H9 (cell line): ENCODE measurements at regions not wholly inside any gene's neighbourhood (a gene's known extent, or its start where the extent isn't known, plus 50 kb on each side); places are given as distances from the start of the nearest gene placed in this dataset.
A peak's percentile ranks its signal among the peaks of the same experiment; 100 is the strongest.
"Not testable (repeated sequence)": the region's sequence is repeated elsewhere in the genome, so short reads cannot be mapped to it uniquely, and the experiment has no call there.

Experiments
- DNase-seq: peaks from one replicate; pipeline ENCODE4 v3.0.0-alpha.2; 2017
- H2AFZ ChIP-seq: one replicate; pipeline ENCODE4 v1.6.1; 2013; ENCODE audit warnings: mild to moderate bottlenecking, low read length, control low read depth, moderate library complexity
- H2AK5ac ChIP-seq: 2 replicates; pipeline ENCODE4 v1.6.1; 2013; ENCODE audit warnings: low read length, control low read depth, mixed read lengths; ENCODE audit not compliant: insufficient read length
- H2BK120ac ChIP-seq: one replicate; pipeline ENCODE4 v1.6.1; 2013; ENCODE audit warnings: low read depth, mild to moderate bottlenecking, low read length, control low read depth, inconsistent platforms; ENCODE audit not compliant: poor library complexity, severe bottlenecking
- H2BK12ac ChIP-seq: 2 replicates; pipeline ENCODE4 v1.6.1; 2013; ENCODE audit warnings: low read length, control low read depth, mixed read lengths, low read depth; ENCODE audit not compliant: insufficient read length
- H2BK15ac ChIP-seq: 2 replicates; pipeline ENCODE4 v1.6.1; 2013; ENCODE audit warnings: low read depth, low read length, control low read depth
- H2BK20ac ChIP-seq: one replicate; pipeline ENCODE4 v1.6.1; 2013; ENCODE audit warnings: low read depth, mild to moderate bottlenecking, low read length, control low read depth, inconsistent platforms; ENCODE audit not compliant: poor library complexity, severe bottlenecking
- H2BK5ac ChIP-seq: 2 replicates; pipeline ENCODE4 v1.6.1; 2013; ENCODE audit warnings: low read length, control low read depth, mixed read lengths; ENCODE audit not compliant: insufficient read length
- H3K14ac ChIP-seq: 2 replicates; pipeline ENCODE4 v1.6.1; 2013; ENCODE audit warnings: low read length, control low read depth; ENCODE audit not compliant: insufficient read depth
- H3K18ac ChIP-seq: 2 replicates; pipeline ENCODE4 v1.6.1; 2013; ENCODE audit warnings: low read depth, mild to moderate bottlenecking, mixed read lengths, low read length, control low read depth; ENCODE audit not compliant: insufficient read length
- H3K23ac ChIP-seq: 2 replicates; pipeline ENCODE4 v1.6.1; 2013; ENCODE audit warnings: low read length, control low read depth, mixed read lengths, low read depth; ENCODE audit not compliant: insufficient read length
- H3K23me2 ChIP-seq: 2 replicates; pipeline ENCODE4 v1.6.1; 2013; ENCODE audit warnings: low read depth, mild to moderate bottlenecking, mixed read lengths, low read length, control low read depth; ENCODE audit not compliant: insufficient read length, poor library complexity, severe bottlenecking
- H3K27ac ChIP-seq: 2 replicates; pipeline ENCODE4 v1.5.1; 2013; ENCODE audit warnings: low read length, control low read depth, mixed read lengths, low read depth; ENCODE audit not compliant: insufficient read length
- H3K27me3 ChIP-seq: 2 replicates; pipeline ENCODE4 v1.6.1; 2013; ENCODE audit warnings: low read length, control low read depth, inconsistent platforms; ENCODE audit not compliant: insufficient read depth
- H3K4ac ChIP-seq: 2 replicates; pipeline ENCODE4 v1.6.1; 2013; ENCODE audit warnings: low read depth, mild to moderate bottlenecking, control low read depth, inconsistent platforms, low read length, moderate library complexity
- H3K4me1 ChIP-seq: 2 replicates; pipeline ENCODE4 v1.6.1; 2013; ENCODE audit warnings: low read length, control low read depth, inconsistent platforms; ENCODE audit not compliant: insufficient read depth
- H3K4me2 ChIP-seq: 2 replicates; pipeline ENCODE4 v1.6.1; 2013; ENCODE audit warnings: low read length, control low read depth, mixed read lengths; ENCODE audit not compliant: insufficient read length, insufficient read depth
- H3K56ac ChIP-seq: 2 replicates; pipeline ENCODE4 v1.6.1; 2013; ENCODE audit warnings: low read depth, mild to moderate bottlenecking, mixed read lengths, low read length, control low read depth; ENCODE audit not compliant: insufficient read length
- H3K79me1 ChIP-seq: 2 replicates; pipeline ENCODE4 v1.6.1; 2013; ENCODE audit warnings: low read depth, mild to moderate bottlenecking, moderate library complexity, low read length, control low read depth, inconsistent platforms; ENCODE audit not compliant: insufficient read depth, poor library complexity, severe bottlenecking
- H3K79me2 ChIP-seq: 2 replicates; pipeline ENCODE4 v1.6.1; 2013; ENCODE audit warnings: low read length, control low read depth, inconsistent platforms; ENCODE audit not compliant: insufficient read depth
- H3K9ac ChIP-seq: 2 replicates; pipeline ENCODE4 v1.6.1; 2013; ENCODE audit warnings: low read length, control low read depth, mixed read lengths; ENCODE audit not compliant: insufficient read length; ENCODE audit errors: extremely low read depth
- H3K9me3 ChIP-seq: one replicate; pipeline ENCODE4 v1.6.1; 2013; ENCODE audit warnings: low read depth, low read length, inconsistent platforms; ENCODE audit not compliant: control insufficient read depth
- H3T11ph ChIP-seq: one replicate; pipeline ENCODE4 v1.6.1; 2013; ENCODE audit warnings: mild to moderate bottlenecking, low read length, control low read depth, inconsistent platforms
- H4K20me1 ChIP-seq: one replicate; pipeline ENCODE4 v1.6.1; 2013; ENCODE audit not compliant: control insufficient read depth, insufficient read length, insufficient read depth
- H4K5ac ChIP-seq: 2 replicates; pipeline ENCODE4 v1.6.1; 2013; ENCODE audit warnings: low read depth, mild to moderate bottlenecking, mixed read lengths, low read length, control low read depth; ENCODE audit not compliant: insufficient read length
- H4K8ac ChIP-seq: replicated peaks from 2 replicates; pipeline ENCODE4 v1.6.1; 2013; ENCODE audit warnings: low read length, control low read depth, mixed read lengths, low read depth; ENCODE audit not compliant: insufficient read length
- H4K91ac ChIP-seq: 2 replicates; pipeline ENCODE4 v1.6.1; 2013; ENCODE audit warnings: low read depth, mild to moderate bottlenecking, moderate library complexity, mixed read lengths, low read length, control low read depth; ENCODE audit not compliant: insufficient read length
- H3K27ac Mint-ChIP-seq, 3 experiments: 2 replicates in 2 of 3; 3 replicates in 1 of 3; pipeline ENCODE4 v1.8.0; 2020 to 2021; ENCODE audit warnings: mixed read lengths in 3 of 3, mild to moderate bottlenecking in 1 of 3, moderate library complexity in 1 of 3
- H3K27me3 Mint-ChIP-seq: 2 replicates; pipeline ENCODE4 v1.8.0; 2021; ENCODE audit warnings: low read depth, mild to moderate bottlenecking, moderate library complexity, mixed read lengths
- H3K36me3 Mint-ChIP-seq, 3 experiments: 2 replicates in 2 of 3; 3 replicates in 1 of 3; pipeline ENCODE4 v1.8.0; 2020 to 2021; ENCODE audit warnings: low read depth in 3 of 3, mixed read lengths in 3 of 3; ENCODE audit not compliant: insufficient read depth in 1 of 3
- H3K4me1 Mint-ChIP-seq, 2 experiments: 2 replicates each; pipeline ENCODE4 v1.8.0; 2020; ENCODE audit warnings: mixed read lengths in 2 of 2
- H3K4me3 Mint-ChIP-seq, 2 experiments: 2 replicates in 1 of 2; 3 replicates in 1 of 2; pipeline ENCODE4 v1.8.0; 2020 to 2021; ENCODE audit warnings: mild to moderate bottlenecking in 2 of 2, mixed read lengths in 2 of 2, moderate library complexity in 1 of 2
- H3K9me3 Mint-ChIP-seq, 2 experiments: 2 replicates in 1 of 2; 3 replicates in 1 of 2; pipeline ENCODE4 v1.8.0; 2020; ENCODE audit warnings: mild to moderate bottlenecking in 2 of 2, mixed read lengths in 2 of 2, moderate library complexity in 1 of 2
- CTCF ChIP-seq: fragments of 200-600 bp; sonication (generic); conservative IDR thresholded peaks from 3 replicates; pipeline ENCODE4 v1.8.0; 2021; ENCODE audit warnings: antibody characterized with exemption, mild to moderate bottlenecking
- WGBS: extraction: QIAGEN DNeasy Blood & Tissue Kit; methylation state at CpG from one replicate; pipeline ENCODE4 v1.1.7; 2013; ENCODE audit warnings: missing lambda C conversion rate, low lambda C conversion rate, mixed read lengths; ENCODE audit not compliant: insufficient read length; ENCODE audit errors: extremely low coverage; 5-methylcytosine and 5-hydroxymethylcytosine counted together

GRCh38 chr4:114444211-114444610, 154.4 kb upstream of the UGT8 start:
- H3K27me3 ChIP-seq, result no peaks in the 10 kb centered on the region
- H4K5ac ChIP-seq, result no peak overlapping the region
- peaks cover 0 to 7% (median 4%) of the 10 kb centered on the region in 3 experiments; a peak in 5 of 7 replicates for H3K36me3 Mint-ChIP-seq
- H2AFZ ChIP-seq, result no peak overlapping the region
- H3K4ac ChIP-seq, result no peak overlapping the region
- DNase-seq, result no peak
- no peaks in the 10 kb centered on the region for H3K9me3 ChIP-seq
- H4K8ac ChIP-seq, result no peak overlapping the region
- no peak overlapping the region for H3T11ph ChIP-seq
- H3K79me1 ChIP-seq, result no peaks in the 10 kb centered on the region
- no peak overlapping the region for H3K9ac ChIP-seq
- no peak overlapping the region for H2BK20ac ChIP-seq
- no peak overlapping the region for H3K27ac Mint-ChIP-seq
- H3K27me3 Mint-ChIP-seq, result no peaks in the 10 kb centered on the region
- no peak overlapping the region for H3K18ac ChIP-seq
- H4K20me1 ChIP-seq, result no peaks in the 10 kb centered on the region
- H3K56ac ChIP-seq, result no peak overlapping the region
- no peak overlapping the region for H3K23ac ChIP-seq
- no peak overlapping the region for H3K4me2 ChIP-seq
- no peak for TF ChIP-seq CTCF
- H3K9me3 Mint-ChIP-seq, result peaks cover 0 to 5% of the 10 kb centered on the region in 2 experiments; a peak in 1 of 5 replicates
- peaks cover 6 to 13% of the 10 kb centered on the region in 2 experiments for H3K4me1 Mint-ChIP-seq
- H3K23me2 ChIP-seq, result no peaks in the 10 kb centered on the region
- H3K27ac ChIP-seq, result no peak overlapping the region
- H3K4me3 Mint-ChIP-seq, result no peak overlapping the region
- H2BK5ac ChIP-seq, result no peak overlapping the region
- H4K91ac ChIP-seq, result no peak overlapping the region
- H2BK120ac ChIP-seq, result no peak overlapping the region
- no peak overlapping the region for H2BK12ac ChIP-seq
- no peak overlapping the region for H2AK5ac ChIP-seq
- no peak overlapping the region for H3K14ac ChIP-seq
- H3K4me1 ChIP-seq, result no peaks in the 10 kb centered on the region
- H2BK15ac ChIP-seq, result no peak overlapping the region
- no CpG with 5 or more reads among the region's 1 CpG for WGBS
- H3K79me2 ChIP-seq, result no peaks in the 10 kb centered on the region

GRCh38 chr4:114447963-114448516, 150.6 kb upstream of the UGT8 start:
- not testable (repeated sequence) for H2AFZ ChIP-seq, H3K27me3 Mint-ChIP-seq, H3K79me1 ChIP-seq, H3K23me2 ChIP-seq, H2BK20ac ChIP-seq, H3K27ac ChIP-seq, H4K20me1 ChIP-seq, H4K91ac ChIP-seq, H2BK12ac ChIP-seq, H3K9ac ChIP-seq, H3K14ac ChIP-seq, H4K5ac ChIP-seq, H3K56ac ChIP-seq, H3T11ph ChIP-seq, H2BK120ac ChIP-seq, H3K4ac ChIP-seq, DNase-seq, H4K8ac ChIP-seq, H3K4me2 ChIP-seq, H3K9me3 ChIP-seq, H3K27me3 ChIP-seq, H2BK15ac ChIP-seq, H3K4me3 Mint-ChIP-seq, H3K4me1 ChIP-seq, H2BK5ac ChIP-seq, H2AK5ac ChIP-seq, H3K23ac ChIP-seq, H3K18ac ChIP-seq, H3K79me2 ChIP-seq
- Mint-ChIP-seq H3K36me3 (peaks cover 11 to 36% (median 13%) of the 10 kb centered on the region in 3 experiments), H3K4me1 (peaks cover 6 to 11% of the 10 kb centered on the region in 2 experiments), H3K27ac (peak overlapping the region in 2 of 3 experiments; percentile 38 to 74; a peak in 1 of 7 replicates), H3K9me3 (peaks cover 25 to 38% of the 10 kb centered on the region in 2 experiments; a peak in 4 of 5 replicates)
